NCI-H69 (cell line): ENCODE measurements at regions not wholly inside any gene's neighbourhood (a gene's known extent, or its start where the extent isn't known, plus 50 kb on each side); places are given as distances from the start of the nearest gene placed in this dataset.
"Not testable (repeated sequence)": the region's sequence is repeated elsewhere in the genome, so short reads cannot be mapped to it uniquely, and the experiment has no call there.

Source experiments
- DNase-seq: peaks from one replicate; lab custom pipeline; 2025; lab: John Stamatoyannopoulos, UW

GRCh38 chr10:29722777-29723176 lies 88.0 kb upstream of the SVIL start:
- DNase-seq: no peak

GRCh38 chr10:29720149-29720548 lies 85.4 kb upstream of the SVIL start:
- DNase-seq: no peak

- no peak for DNase-seq
Measured at GRCh38 chr10:29719281-29719675, 84.5 kb upstream of the SVIL start.

GRCh38 chr10:29715296-29715695 lies 80.5 kb upstream of the SVIL start:
- DNase-seq: no peak

- DNase-seq: no peak
Measured at GRCh38 chr10:29714096-29714874, 79.5 kb upstream of the SVIL start.

GRCh38 chr10:29713450-29713849 lies 78.7 kb upstream of the SVIL start:
- no peak for DNase-seq

- peak; percentile 83 for DNase-seq
Measured at GRCh38 chr10:29712108-29712507, 77.3 kb upstream of the SVIL start.

GRCh38 chr10:29710128-29710527 lies 75.4 kb upstream of the SVIL start:
- peak; percentile 13 for DNase-seq

- peak; percentile 35 for DNase-seq
Measured at GRCh38 chr10:29709484-29710002, 74.8 kb upstream of the SVIL start.

- peak; percentile 95 for DNase-seq
Measured at GRCh38 chr10:29703271-29703670, 68.5 kb upstream of the SVIL start.

GRCh38 chr10:29702273-29703164 lies 67.7 kb upstream of the SVIL start:
- DNase-seq: peak; percentile 52

GRCh38 chr10:29701306-29701705 lies 66.5 kb upstream of the SVIL start:
- DNase-seq: no peak

- no peak for DNase-seq
Measured at GRCh38 chr10:29699621-29700020, 64.8 kb upstream of the SVIL start.

- DNase-seq: peak; percentile 16
Measured at GRCh38 chr10:29698773-29699490, 64.2 kb upstream of the SVIL start.

GRCh38 chr10:29696581-29696980 lies 61.8 kb upstream of the SVIL start:
- DNase-seq: not testable (repeated sequence)

- DNase-seq: no peak
Measured at GRCh38 chr10:29694121-29694520, 59.4 kb upstream of the SVIL start.

- DNase-seq: peak; percentile 28
Measured at GRCh38 chr10:29692121-29692539, 57.4 kb upstream of the SVIL start.

GRCh38 chr10:29691564-29692072 lies 56.8 kb upstream of the SVIL start:
- peak; percentile 64 for DNase-seq

GRCh38 chr10:29689001-29689400 lies 54.2 kb upstream of the SVIL start:
- DNase-seq: peak; percentile 44

- DNase-seq: peak; percentile 95
Measured at GRCh38 chr10:29688230-29688661, 53.5 kb upstream of the SVIL start.

- peak; percentile 47 for DNase-seq
Measured at GRCh38 chr10:29687421-29688164, 52.8 kb upstream of the SVIL start.
